Suprapubic skin (tissue), 4 donors: ENCODE measurements at regions not wholly inside any gene's neighbourhood (a gene's known extent, or its start where the extent isn't known, plus 50 kb on each side); places are given as distances from the start of the nearest gene placed in this dataset.

Experiments used
- CTCF ChIP-seq, 2 donors: fragments of 200-600 bp in 1 of 2; fragments of 450-650 bp in 1 of 2; sonication (generic) in 1 of 2; IDR thresholded peaks; one replicate each; pipeline ENCODE4 v1.5.1; 2016 to 2019; ENCODE audit warnings: antibody characterized with exemption in 2 of 2, mild to moderate bottlenecking in 1 of 2, moderate library complexity in 1 of 2
- EP300 ChIP-seq: sonication (generic); formaldehyde crosslinking; IDR thresholded peaks from one replicate; pipeline ENCODE4 v1.6.1; 2017; ENCODE audit warnings: antibody characterized with exemption
- POLR2A ChIP-seq, 2 donors: fragments of 450-650 bp; IDR thresholded peaks; one replicate each; pipeline ENCODE4 v1.6.1; 2017; ENCODE audit warnings: antibody characterized with exemption in 2 of 2, mild to moderate bottlenecking in 2 of 2, moderate library complexity in 2 of 2
- POLR2AphosphoS5 ChIP-seq, 3 donors: sonication (generic); formaldehyde crosslinking; IDR thresholded peaks; one replicate each; pipeline ENCODE4 v1.6.1; 2017; ENCODE audit warnings: antibody characterized with exemption in 3 of 3

- no peak for TF ChIP-seq CTCF (IDR thresholded peaks at IDR 0.05)
- no peak for TF ChIP-seq EP300
- no peak for TF ChIP-seq POLR2AphosphoS5 (IDR thresholded peaks at IDR 0.05)
- no peak for TF ChIP-seq POLR2A (IDR thresholded peaks at IDR 0.05)
Measured at GRCh38 chr7:41886262-41886900, 183.5 kb upstream of the INHBA start.
